Lower leg skin (tissue), 4 donors: ENCODE measurements at regions not wholly inside any gene's neighbourhood (a gene's known extent, or its start where the extent isn't known, plus 50 kb on each side); places are given as distances from the start of the nearest gene placed in this dataset.

Experiments
- DNase-seq, 2 donors: peaks; one replicate each; pipeline ENCODE4 v3.0.0-alpha.2; 2019; ENCODE audit warnings: low spot score in 2 of 2
- H3K4me3 ChIP-seq: fragments of 200-600 bp; sonication (generic); 2 replicates; pipeline ENCODE4 v1.5.1; 2017; ENCODE audit warnings: mild to moderate bottlenecking, low read depth; ENCODE audit not compliant: poor library complexity, severe bottlenecking
- POLR2A ChIP-seq, 2 donors: fragments of 450-650 bp; IDR thresholded peaks; one replicate each; pipeline ENCODE4 v1.6.1; 2016 to 2017; ENCODE audit warnings: antibody characterized with exemption in 2 of 2, mild to moderate bottlenecking in 1 of 2, moderate library complexity in 1 of 2
- WGBS, 2 donors: methylation state at CpG; one replicate each; pipeline ENCODE4 v1.1.5; 2018; 5-methylcytosine and 5-hydroxymethylcytosine counted together
- intact Hi-C: fragments of 100-400 bp; cut with DNase I; formaldehyde crosslinking; loops from one replicate; pipeline ENCODE4 v1.15.0; 2023; ENCODE audit warnings: low total_unique reads
- TF ChIP-seq, protein P1 (sequence below), 3 donors: fragments of 450-650 bp; IDR thresholded peaks; one replicate each; pipeline ENCODE4 v1.5.1; 2016; ENCODE audit warnings: antibody characterized with exemption in 3 of 3, mild to moderate bottlenecking in 3 of 3, moderate library complexity in 2 of 3

DNA sequence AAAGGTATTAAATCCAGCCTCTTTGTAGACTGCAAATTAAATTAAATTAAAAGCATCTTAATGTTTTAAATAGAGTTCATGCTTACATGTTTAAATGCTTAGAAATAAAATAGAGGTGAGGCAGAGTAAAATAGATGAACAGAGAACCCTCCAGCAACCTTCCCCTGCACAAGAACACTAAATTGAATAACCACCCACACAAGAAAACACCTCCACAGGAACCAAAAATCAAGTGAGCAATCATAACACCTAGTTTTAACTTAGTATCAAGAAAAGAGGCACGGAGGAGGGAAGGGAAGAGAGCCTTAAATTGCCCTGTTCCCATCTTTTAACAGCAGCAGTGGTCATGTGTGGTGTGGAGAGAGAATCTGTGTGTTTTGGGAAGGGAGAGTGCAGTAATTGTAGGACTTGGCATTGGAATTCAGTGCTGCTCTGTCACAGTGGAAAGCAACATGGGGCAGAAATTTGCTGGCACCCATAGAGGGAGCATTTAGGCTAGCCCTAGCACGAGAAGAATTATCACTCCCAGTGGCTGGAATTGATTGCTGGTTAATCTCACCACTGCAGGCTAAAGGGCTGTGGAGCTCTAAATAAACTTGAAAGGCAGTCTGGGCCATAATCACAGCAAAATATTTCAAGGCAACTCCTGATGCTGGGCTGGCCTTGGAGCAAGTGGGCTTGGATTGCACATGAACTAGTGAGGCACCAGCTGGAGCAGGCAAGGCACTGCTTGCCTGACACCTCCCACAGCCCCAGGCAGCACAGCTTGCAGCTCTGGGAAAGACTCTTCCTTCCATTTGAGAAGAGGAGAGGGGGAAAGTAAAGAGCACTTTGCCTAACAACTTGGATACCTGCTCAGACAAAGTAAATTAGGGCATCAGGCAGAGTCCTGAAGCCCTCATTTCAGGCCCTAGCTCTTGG lies 1478.8 kb downstream of the NCAM2 start:
- WGBS, 2 donors: 31 to 49% methylated on average over 2 of the region's 2 CpGs
- DNase-seq: no peak
- TF ChIP-seq, protein P1, sequence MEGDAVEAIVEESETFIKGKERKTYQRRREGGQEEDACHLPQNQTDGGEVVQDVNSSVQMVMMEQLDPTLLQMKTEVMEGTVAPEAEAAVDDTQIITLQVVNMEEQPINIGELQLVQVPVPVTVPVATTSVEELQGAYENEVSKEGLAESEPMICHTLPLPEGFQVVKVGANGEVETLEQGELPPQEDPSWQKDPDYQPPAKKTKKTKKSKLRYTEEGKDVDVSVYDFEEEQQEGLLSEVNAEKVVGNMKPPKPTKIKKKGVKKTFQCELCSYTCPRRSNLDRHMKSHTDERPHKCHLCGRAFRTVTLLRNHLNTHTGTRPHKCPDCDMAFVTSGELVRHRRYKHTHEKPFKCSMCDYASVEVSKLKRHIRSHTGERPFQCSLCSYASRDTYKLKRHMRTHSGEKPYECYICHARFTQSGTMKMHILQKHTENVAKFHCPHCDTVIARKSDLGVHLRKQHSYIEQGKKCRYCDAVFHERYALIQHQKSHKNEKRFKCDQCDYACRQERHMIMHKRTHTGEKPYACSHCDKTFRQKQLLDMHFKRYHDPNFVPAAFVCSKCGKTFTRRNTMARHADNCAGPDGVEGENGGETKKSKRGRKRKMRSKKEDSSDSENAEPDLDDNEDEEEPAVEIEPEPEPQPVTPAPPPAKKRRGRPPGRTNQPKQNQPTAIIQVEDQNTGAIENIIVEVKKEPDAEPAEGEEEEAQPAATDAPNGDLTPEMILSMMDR (IDR thresholded peaks at IDR 0.05): no peak
- no peak for TF ChIP-seq POLR2A (IDR thresholded peaks at IDR 0.05)
- intact Hi-C loops: no loop called here
- H3K4me3 ChIP-seq: no peak overlapping the region

DNA sequence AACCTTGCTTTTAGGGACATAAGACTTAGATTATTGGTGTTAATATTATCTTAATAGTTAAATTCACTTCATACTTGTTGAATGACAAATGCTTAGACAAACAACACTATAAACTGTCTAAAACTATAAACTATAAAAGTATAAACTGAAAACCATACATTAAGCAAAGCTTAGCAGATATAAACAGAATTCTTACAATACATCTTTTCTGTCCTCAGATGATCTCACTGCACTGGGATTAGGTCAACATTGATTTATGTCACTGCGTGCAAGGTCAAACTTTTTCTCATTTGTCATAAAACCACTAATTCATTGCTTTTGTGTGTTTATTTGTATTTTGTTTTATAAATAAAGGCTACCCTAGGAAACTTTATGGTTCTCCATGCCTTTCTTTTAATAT lies 1491.8 kb downstream of the NCAM2 start:
- WGBS, 2 donors: 90 to 92% methylated on average over 1 of the region's 1 CpG
- intact Hi-C loops: no loop called here
- no peak overlapping the region for H3K4me3 ChIP-seq
- DNase-seq: no peak
- TF ChIP-seq POLR2A (IDR thresholded peaks at IDR 0.05): no peak
- TF ChIP-seq, protein P1 (IDR thresholded peaks at IDR 0.05): no peak

DNA sequence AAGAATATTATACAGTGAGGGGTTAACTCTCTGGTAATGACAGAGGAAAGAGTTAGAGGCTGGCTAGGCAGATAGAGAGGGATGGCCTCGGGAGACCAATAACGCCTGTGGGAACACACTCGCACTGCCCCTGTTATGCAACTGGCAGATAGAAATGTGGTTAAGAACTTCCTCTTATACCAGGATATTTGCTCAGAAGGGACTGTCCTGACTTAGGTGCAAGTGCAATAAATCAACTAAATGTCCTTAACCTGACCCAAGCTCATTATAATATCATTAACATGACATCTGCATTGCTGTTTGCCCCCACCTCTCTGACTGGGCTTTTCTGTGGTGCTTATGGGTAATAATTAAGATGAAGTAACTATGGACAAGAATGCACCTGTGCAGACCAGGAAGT lies 1518.0 kb downstream of the NCAM2 start:
- no peak for DNase-seq
- 52 to 61% methylated on average over 3 of the region's 3 CpGs for WGBS, 2 donors
- no peak for TF ChIP-seq POLR2A (IDR thresholded peaks at IDR 0.05)
- TF ChIP-seq, protein P1 (IDR thresholded peaks at IDR 0.05): no peak

DNA sequence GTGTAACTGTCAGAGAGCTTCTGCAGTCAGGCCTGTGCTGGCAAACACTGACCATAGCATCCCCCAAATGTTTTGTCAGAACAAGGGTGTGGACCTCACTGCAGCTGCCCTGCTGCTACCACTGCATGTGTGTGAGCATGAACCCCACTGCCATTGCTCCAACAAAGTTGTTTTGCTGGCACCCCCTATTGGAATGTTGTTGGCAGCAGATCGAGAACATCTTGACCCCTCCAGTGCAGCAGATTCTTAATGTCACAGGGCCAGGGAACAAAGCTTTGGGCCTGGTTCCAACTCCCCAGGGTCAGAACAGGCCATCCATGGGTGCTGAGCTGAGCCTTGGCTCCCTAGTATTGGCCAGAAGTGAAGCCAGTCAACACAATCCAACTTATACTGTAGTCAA lies 1537.4 kb downstream of the NCAM2 start:
- no peak for DNase-seq
- H3K4me3 ChIP-seq: no peak overlapping the region
- TF ChIP-seq, protein P1 (IDR thresholded peaks at IDR 0.05): no peak
- no peak for TF ChIP-seq POLR2A (IDR thresholded peaks at IDR 0.05)
- intact Hi-C loops: no loop called here
- WGBS, 2 donors: 69 to 80% methylated on average over 1 of the region's 1 CpG

More for the DNA sequence above, 1518.0 kb downstream of the NCAM2 start:
- H3K4me3 ChIP-seq: no peak overlapping the region
- intact Hi-C loops: no loop called here

DNA sequence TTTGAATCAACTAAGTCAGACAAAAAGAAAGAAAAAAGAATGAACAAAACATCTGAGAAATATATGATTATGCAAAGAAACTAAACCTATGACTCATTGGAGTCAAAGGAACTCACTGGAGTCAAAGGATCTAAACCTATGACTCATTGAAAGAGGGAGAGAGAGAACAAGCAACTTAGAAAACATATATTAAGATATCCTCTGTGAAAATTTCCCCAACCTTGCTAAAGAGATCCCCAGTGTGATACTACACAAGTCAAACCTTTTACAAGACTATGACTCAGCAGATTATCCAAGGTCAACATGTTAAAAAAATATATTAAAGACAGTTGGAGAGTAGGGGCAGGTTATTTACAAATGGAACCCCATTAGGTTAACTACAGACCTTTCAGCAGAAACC lies 1538.3 kb downstream of the NCAM2 start:
- intact Hi-C loops: no loop called here
- no peak overlapping the region for H3K4me3 ChIP-seq
- TF ChIP-seq, protein P1 (IDR thresholded peaks at IDR 0.05): no peak
- no peak for TF ChIP-seq POLR2A (IDR thresholded peaks at IDR 0.05)
- no peak for DNase-seq
